ENCODE measurements at regions not wholly inside any gene's neighbourhood (a gene's known extent, or its start where the extent isn't known, plus 50 kb on each side); places are given as distances from the start of the nearest gene placed in this dataset.
"Not testable (repeated sequence)": the region's sequence is repeated elsewhere in the genome, so short reads cannot be mapped to it uniquely, and the experiment has no call there.

GRCh38 chr20:22521940-22522339, 62.4 kb downstream of the FOXA2 start:
- TF ChIP-seq, protein P1, sequence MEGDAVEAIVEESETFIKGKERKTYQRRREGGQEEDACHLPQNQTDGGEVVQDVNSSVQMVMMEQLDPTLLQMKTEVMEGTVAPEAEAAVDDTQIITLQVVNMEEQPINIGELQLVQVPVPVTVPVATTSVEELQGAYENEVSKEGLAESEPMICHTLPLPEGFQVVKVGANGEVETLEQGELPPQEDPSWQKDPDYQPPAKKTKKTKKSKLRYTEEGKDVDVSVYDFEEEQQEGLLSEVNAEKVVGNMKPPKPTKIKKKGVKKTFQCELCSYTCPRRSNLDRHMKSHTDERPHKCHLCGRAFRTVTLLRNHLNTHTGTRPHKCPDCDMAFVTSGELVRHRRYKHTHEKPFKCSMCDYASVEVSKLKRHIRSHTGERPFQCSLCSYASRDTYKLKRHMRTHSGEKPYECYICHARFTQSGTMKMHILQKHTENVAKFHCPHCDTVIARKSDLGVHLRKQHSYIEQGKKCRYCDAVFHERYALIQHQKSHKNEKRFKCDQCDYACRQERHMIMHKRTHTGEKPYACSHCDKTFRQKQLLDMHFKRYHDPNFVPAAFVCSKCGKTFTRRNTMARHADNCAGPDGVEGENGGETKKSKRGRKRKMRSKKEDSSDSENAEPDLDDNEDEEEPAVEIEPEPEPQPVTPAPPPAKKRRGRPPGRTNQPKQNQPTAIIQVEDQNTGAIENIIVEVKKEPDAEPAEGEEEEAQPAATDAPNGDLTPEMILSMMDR (conservative IDR thresholded peaks at IDR 0.05; ENCODE audit: low read depth, low read length), result not testable (repeated sequence)
- not testable (repeated sequence) for TF ChIP-seq EZH2 (IDR thresholded peaks at IDR 0.05; ENCODE audit: low read length, unreplicated experiment)

All from PC-3 (cell line).